GM12873 (cell line): ENCODE measurements at regions not wholly inside any gene's neighbourhood (a gene's known extent, or its start where the extent isn't known, plus 50 kb on each side); places are given as distances from the start of the nearest gene placed in this dataset.

Experiments
- TF ChIP-seq, protein P1 (sequence below): IDR thresholded peaks from 2 replicates; pipeline ENCODE4 v1.5.1; 2012; ENCODE audit warnings: low read depth, mild to moderate bottlenecking, moderate library complexity, low read length, control low read depth; ENCODE audit not compliant: insufficient read depth; ENCODE audit errors: missing control alignments

DNA sequence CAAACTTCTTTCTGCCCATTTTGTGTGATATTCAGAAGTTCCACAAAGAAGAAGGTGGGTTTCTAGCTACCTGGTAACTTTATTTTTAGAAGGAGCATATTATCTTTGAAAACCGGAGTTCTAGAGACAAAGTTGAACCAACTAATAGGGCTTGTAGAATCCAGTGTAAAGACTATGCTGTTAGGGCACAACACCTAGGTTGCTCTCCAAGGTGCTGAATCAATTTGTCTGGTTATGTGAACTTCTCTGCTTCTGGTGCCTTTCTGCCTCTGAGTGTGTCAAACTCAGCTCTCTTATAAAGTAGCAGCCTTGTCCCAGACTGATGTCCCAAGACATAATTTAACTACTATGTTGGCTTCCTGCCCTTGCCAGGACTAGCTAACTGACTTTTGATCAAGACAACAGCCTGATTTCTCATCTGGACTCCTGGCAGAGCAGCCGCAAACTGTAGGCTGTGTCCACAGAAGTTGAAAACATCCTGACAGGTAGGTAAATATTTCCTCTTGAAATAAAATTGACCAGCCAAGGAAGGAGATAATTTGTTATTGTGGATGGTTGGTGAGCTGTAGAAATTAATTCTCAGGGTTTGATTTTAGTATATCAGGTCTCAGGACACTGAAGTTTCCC, 119.4 kb downstream of the CYRIA start:
- TF ChIP-seq, protein P1, sequence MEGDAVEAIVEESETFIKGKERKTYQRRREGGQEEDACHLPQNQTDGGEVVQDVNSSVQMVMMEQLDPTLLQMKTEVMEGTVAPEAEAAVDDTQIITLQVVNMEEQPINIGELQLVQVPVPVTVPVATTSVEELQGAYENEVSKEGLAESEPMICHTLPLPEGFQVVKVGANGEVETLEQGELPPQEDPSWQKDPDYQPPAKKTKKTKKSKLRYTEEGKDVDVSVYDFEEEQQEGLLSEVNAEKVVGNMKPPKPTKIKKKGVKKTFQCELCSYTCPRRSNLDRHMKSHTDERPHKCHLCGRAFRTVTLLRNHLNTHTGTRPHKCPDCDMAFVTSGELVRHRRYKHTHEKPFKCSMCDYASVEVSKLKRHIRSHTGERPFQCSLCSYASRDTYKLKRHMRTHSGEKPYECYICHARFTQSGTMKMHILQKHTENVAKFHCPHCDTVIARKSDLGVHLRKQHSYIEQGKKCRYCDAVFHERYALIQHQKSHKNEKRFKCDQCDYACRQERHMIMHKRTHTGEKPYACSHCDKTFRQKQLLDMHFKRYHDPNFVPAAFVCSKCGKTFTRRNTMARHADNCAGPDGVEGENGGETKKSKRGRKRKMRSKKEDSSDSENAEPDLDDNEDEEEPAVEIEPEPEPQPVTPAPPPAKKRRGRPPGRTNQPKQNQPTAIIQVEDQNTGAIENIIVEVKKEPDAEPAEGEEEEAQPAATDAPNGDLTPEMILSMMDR, result no peak

DNA sequence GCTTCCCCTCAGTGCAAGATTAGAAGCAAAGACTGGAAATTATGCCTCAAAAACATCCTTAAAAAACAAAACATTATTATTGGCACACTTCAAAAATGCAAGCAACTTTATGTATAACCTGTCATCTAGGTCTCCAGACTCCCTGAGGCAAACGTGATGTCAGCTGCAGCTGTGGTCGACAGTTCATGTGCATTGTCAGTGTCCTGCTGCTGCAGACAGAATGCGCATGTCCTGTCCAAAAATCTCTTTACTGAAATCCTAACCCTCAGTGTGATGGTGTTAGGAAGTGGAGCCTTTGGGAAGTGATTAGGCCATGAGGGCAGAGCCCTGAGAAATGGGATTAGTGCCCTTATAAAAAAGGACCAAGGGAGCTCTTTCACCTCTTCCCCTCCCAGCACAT, 126.9 kb downstream of the CYRIA start:
- TF ChIP-seq, protein P1, result no peak

DNA sequence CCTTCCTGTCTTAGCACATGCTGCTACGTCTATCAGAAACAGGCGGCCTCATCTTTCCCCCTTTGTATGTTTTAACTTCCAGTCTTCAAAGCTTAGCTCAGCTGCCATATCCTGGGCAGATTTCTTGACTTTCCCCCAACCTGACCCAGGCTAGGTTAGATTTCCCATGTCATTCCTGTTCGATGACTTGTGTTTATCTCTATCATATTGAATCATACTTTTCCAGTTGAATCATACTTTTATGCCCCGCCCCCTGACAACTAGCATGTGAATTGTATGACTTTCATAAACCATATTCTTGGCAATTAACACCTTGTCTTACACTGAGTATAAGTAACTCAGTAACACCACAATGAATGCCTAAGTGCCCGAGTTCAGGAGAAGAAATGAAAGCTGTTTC, 128.3 kb downstream of the CYRIA start:
- TF ChIP-seq, protein P1, result no peak

DNA sequence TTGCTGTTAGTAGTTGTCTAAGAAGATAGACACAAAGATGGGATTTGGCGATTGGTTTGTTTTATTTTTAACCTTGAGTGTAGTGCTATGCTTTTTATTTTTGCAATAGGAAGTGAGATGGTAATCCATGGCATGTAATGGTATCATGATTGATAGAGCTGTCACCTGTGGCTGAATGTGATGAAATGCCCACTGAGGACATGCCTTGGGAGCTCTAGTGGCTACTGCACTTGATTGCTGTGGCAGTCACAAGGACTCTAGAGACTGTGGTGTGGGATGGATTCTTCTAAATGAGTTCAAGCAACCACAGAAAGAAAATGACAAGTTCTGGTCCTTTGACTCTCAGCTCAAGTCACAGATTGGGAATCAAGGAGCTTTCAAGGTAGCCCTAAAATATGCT, 139.4 kb downstream of the CYRIA start:
- TF ChIP-seq, protein P1, result no peak

DNA sequence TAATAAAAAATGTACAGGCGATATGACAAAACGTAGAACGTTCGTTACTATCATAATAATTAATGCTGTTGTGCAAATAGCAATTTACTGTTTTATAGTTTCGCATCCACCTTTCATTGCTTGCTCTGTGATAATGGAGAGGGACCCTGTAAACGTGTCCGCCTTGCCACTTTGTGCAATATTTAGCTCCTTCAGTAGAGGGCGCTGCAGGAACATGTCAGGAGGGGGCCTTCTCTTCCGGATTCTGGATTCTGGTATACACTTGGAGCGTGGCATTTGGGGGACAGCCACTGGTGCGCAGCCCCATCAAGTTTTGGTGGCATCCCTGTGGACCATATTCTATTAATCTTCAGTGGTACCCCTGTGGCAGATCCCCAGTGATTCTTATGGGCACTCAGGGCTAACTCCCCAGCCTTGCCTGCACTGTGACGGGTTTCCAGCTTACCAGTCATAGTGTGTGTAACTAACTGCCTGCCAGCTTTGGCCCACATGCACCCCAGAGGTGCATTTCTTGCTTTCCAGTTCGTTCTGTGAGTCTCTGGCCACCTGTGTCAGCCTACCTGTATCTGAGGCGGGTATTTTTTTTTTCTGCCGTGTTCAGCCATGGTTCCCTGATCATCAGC, 140.3 kb downstream of the CYRIA start:
- TF ChIP-seq, protein P1, result peak; percentile 67

DNA sequence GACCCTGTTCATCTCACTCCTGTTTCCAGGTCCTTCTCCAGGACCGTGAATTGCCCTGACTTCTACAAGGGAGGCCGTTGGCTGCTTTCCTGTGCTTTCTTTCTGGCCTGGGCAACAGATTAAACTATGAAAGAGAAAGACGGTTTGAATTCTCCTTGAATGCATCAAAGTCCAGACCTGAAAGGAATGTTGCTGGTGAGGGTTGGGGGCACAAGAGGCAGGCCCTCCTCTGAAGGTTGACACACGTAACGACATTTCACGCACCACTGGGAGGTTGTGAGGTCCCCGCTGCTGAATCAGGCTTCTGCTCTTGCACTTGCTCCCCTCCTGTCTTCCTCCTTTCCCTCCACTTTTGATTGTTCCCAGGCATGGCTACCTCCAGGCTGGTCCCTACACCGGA, 141.9 kb downstream of the CYRIA start:
- TF ChIP-seq, protein P1, result no peak

DNA sequence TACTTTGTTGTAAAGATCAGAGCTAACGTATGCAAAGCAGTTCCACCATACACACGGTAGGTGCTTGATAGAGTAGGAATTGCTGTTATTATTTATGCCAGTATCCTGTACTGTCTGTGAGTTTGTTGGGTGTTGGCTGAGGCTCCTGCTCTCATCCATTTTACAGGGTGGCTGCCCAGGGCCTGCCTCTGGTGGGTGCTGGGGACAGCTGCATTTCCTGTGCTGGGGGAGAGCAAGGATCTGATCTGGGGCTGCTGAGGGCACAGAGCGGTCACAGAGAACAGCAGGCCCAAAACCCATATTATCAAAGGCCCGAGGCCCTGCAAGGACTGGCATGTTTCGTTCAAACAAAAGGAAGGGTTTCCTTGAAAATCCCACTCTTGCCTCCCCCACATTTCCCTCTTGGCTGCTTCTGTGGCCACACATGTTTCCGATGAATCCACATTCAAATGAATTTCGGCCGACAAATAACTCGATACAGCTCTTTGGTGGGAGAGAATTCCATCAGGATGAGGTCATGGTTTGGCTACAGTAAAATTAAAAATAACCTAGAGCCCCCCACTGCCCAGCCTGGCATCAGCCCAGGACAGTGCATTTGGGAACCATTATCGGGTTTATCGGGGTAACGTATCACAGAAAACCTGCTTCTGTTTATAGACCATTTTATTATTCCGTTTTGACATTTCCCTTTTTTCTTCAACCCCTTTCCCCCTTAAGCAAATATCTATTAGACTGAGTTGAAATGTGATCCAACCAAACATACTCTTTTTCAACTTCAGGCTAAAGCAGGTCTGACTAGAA, 143.4 kb downstream of the CYRIA start:
- TF ChIP-seq, protein P1, result no peak
